ENCODE measurements at regions not wholly inside any gene's neighbourhood (a gene's known extent, or its start where the extent isn't known, plus 50 kb on each side); places are given as distances from the start of the nearest gene placed in this dataset.

DNA sequence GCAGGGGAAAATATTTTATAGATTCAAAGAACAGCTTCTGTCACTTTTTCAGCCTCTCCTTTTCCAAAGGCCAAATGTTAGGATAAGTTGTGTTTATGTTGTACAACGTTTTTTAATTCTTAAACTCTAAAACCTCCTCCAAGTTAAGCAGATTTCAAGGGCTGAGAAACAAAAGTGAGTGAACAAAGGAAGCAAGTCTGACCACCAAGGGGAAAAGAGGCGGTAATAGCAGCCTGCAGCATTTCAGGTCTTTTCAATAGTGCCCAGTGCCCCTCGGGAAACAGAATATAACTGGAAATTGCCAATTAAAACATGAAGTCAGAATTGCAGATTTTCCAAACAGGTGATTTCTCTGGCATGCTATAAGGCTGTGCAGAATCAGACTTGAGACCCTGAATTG, 510.0 kb upstream of the HTR2C start:
- Histone ChIP-seq H3K4me1 (ENCODE audit: insufficient read depth, low read length) (no peaks in the 10 kb centered on the region), H3K9me3 (ENCODE audit: low read length) (no peaks in the 10 kb centered on the region), H3K27ac (ENCODE audit: extremely low read length, insufficient read depth, low read length) (no peak overlapping the region), H4K20me1 (ENCODE audit: insufficient read depth, low read length) (no peaks in the 10 kb centered on the region), H3K36me3 (replicated peaks in 1 of 2; ENCODE audit: control insufficient read depth in 1 of 2, insufficient read depth in 2 of 2, low read length in 2 of 2) (no peaks in the 10 kb centered on the region), H3K27me3 (ENCODE audit: control insufficient read depth in 1 of 2, insufficient read depth in 2 of 2, low read length in 2 of 2) (no peaks in the 10 kb centered on the region), H2AFZ (ENCODE audit: low read length) (no peak overlapping the region), H3K4me2 (ENCODE audit: low read depth, low read length) (no peak overlapping the region), H3K4me3 (replicated peaks in 1 of 3; ENCODE audit: insufficient read depth in 1 of 3, low read depth in 2 of 3, low read length in 3 of 3) (no peak overlapping the region), H3K79me2 (ENCODE audit: insufficient read depth, low read length) (no peaks in the 10 kb centered on the region), H3K9ac (ENCODE audit: insufficient read depth, low read depth, low read length) (no peak overlapping the region)
- DNase-seq (ENCODE audit: low spot score) (no peak), FAIRE-seq (no peak), ATAC-seq (no peak)
- POLR2A ChIA-PET: no interaction called here
- intact Hi-C loops (cut with micrococcal nuclease; ENCODE audit: unreplicated experiment) (no loop called here), in situ Hi-C loops (cut with HindIII; ENCODE audit: extremely low pct_ligation_motif_present, low pct_unique_long_range_greater_than_20kb) (no loop called here)
- no TSS peak for BruUV-seq (replicated peaks)
- CTCF ChIA-PET (ENCODE audit: low intra/inter-chr PET ratio, low total read pairs): no interaction called here
- WGBS (ENCODE audit: low lambda C conversion rate): 0% methylated on average over 3 of the region's 3 CpGs
- no peak for TF ChIP-seq SUZ12 (IDR thresholded peaks at IDR 0.05; ENCODE audit: low read depth, low read length)
- no peak for TF ChIP-seq HOXA5 (CRISPR knock-in tag; IDR thresholded peaks at IDR 0.05)
- TF ChIP-seq, protein P1, sequence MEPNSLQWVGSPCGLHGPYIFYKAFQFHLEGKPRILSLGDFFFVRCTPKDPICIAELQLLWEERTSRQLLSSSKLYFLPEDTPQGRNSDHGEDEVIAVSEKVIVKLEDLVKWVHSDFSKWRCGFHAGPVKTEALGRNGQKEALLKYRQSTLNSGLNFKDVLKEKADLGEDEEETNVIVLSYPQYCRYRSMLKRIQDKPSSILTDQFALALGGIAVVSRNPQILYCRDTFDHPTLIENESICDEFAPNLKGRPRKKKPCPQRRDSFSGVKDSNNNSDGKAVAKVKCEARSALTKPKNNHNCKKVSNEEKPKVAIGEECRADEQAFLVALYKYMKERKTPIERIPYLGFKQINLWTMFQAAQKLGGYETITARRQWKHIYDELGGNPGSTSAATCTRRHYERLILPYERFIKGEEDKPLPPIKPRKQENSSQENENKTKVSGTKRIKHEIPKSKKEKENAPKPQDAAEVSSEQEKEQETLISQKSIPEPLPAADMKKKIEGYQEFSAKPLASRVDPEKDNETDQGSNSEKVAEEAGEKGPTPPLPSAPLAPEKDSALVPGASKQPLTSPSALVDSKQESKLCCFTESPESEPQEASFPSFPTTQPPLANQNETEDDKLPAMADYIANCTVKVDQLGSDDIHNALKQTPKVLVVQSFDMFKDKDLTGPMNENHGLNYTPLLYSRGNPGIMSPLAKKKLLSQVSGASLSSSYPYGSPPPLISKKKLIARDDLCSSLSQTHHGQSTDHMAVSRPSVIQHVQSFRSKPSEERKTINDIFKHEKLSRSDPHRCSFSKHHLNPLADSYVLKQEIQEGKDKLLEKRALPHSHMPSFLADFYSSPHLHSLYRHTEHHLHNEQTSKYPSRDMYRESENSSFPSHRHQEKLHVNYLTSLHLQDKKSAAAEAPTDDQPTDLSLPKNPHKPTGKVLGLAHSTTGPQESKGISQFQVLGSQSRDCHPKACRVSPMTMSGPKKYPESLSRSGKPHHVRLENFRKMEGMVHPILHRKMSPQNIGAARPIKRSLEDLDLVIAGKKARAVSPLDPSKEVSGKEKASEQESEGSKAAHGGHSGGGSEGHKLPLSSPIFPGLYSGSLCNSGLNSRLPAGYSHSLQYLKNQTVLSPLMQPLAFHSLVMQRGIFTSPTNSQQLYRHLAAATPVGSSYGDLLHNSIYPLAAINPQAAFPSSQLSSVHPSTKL (CRISPR knock-in tag; IDR thresholded peaks at IDR 0.05): no peak
- TF ChIP-seq ASH2L (IDR thresholded peaks at IDR 0.05; ENCODE audit: insufficient read length, low read depth, low read length): no peak
- no peak for TF ChIP-seq ZNF577 (CRISPR knock-in tag; IDR thresholded peaks at IDR 0.05; ENCODE audit: borderline replicate concordance, low read depth)
- no peak for TF ChIP-seq MYNN (CRISPR knock-in tag; IDR thresholded peaks at IDR 0.05; ENCODE audit: low read depth)
- no peak for TF ChIP-seq ZNF766 (CRISPR knock-in tag; IDR thresholded peaks at IDR 0.05; ENCODE audit: borderline replicate concordance)
- TF ChIP-seq NCOA2 (CRISPR knock-in tag; IDR thresholded peaks at IDR 0.05): no peak
- TF ChIP-seq MED8 (CRISPR knock-in tag; IDR thresholded peaks at IDR 0.05; ENCODE audit: insufficient replicate concordance): no peak
- no peak for TF ChIP-seq CCDC6 (CRISPR knock-in tag; IDR thresholded peaks at IDR 0.05)
- TF ChIP-seq POLR2A (IDR thresholded peaks at IDR 0.05; ENCODE audit: insufficient read depth in 1 of 2, low read depth in 2 of 2, low read length in 2 of 2): no peak
- no peak for TF ChIP-seq ZNF792 (CRISPR knock-in tag; IDR thresholded peaks at IDR 0.05)
- TF ChIP-seq ZNF775 (CRISPR knock-in tag; IDR thresholded peaks at IDR 0.05; ENCODE audit: borderline replicate concordance): no peak
- no peak for TF ChIP-seq JUN (CRISPR knock-in tag; IDR thresholded peaks at IDR 0.05)
- no peak for TF ChIP-seq ETV6 (CRISPR knock-in tag; conservative IDR thresholded peaks at IDR 0.05)
- TF ChIP-seq KDM1A (CRISPR knock-in tag; IDR thresholded peaks at IDR 0.05): no peak
- no peak for TF ChIP-seq FOXK2 (IDR thresholded peaks at IDR 0.05)
